Large intestine (tissue), 3 donors: ENCODE measurements at regions not wholly inside any gene's neighbourhood (a gene's known extent, or its start where the extent isn't known, plus 50 kb on each side); places are given as distances from the start of the nearest gene placed in this dataset.

Experiments
- DNase-seq, 2 donors: peaks; one replicate each; pipeline versions ENCODE4 v3.0.0 to v3.0.0-alpha.2; 2013
- H3K27ac ChIP-seq: one replicate; pipeline ENCODE4 v1.5.1; 2013; ENCODE audit warnings: low read length
- H3K27me3 ChIP-seq: 2 replicates; pipeline ENCODE4 v1.6.1; 2013; ENCODE audit warnings: low read length; ENCODE audit not compliant: control insufficient read depth, insufficient read depth
- H3K36me3 ChIP-seq: 2 replicates; pipeline ENCODE4 v1.6.1; 2013; ENCODE audit warnings: low read length; ENCODE audit not compliant: control insufficient read depth, insufficient read depth
- H3K4me1 ChIP-seq: one replicate; pipeline ENCODE4 v1.6.1; 2013; ENCODE audit warnings: low read length; ENCODE audit not compliant: control insufficient read depth, insufficient read depth
- H3K4me3 ChIP-seq: one replicate; pipeline ENCODE4 v1.5.1; 2013; ENCODE audit warnings: low read length
- H3K9me3 ChIP-seq: one replicate; pipeline ENCODE4 v1.6.1; 2013; ENCODE audit warnings: mild to moderate bottlenecking, low read depth, low read length, moderate library complexity; ENCODE audit not compliant: control insufficient read depth
- WGBS: methylation state at CpG from one replicate; pipeline ENCODE4 v1.1.5; 2013; ENCODE audit warnings: low lambda C conversion rate; ENCODE audit not compliant: insufficient coverage; 5-methylcytosine and 5-hydroxymethylcytosine counted together

DNA sequence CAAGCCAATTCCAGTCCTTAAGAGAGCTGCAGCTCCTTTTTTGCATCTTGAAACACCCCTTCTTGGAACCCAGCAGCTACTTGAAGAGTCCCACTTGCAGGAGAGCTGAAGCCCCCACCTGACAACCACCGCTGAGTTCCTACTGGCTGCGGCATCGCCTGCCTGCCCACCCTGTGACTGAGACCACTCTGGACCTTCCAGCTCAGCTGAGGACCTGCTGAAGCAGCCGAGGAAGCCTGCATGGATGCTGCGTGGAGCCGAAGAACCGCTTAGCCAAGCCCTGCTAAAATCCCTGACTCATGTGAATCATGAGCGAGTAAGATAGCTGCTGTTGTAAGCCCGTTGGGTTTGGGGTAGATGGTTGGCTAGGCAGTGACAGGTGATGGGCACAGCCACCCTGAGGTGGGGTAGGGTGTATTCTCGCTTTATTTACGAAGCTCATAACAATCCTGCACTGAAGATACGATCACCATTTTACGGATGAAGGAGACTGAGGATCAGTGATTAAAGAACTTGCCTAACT, 78.4 kb downstream of the INHBB start:
- peaks cover 35% of the 10 kb centered on the region for H3K27me3 ChIP-seq
- WGBS: no CpG with 5 or more reads among the region's 13 CpGs
- no peaks in the 10 kb centered on the region for H3K36me3 ChIP-seq
- no peaks in the 10 kb centered on the region for H3K4me1 ChIP-seq
- no peak overlapping the region for H3K4me3 ChIP-seq
- DNase-seq: no peak
- H3K9me3 ChIP-seq: no peaks in the 10 kb centered on the region
- H3K27ac ChIP-seq: no peak overlapping the region

DNA sequence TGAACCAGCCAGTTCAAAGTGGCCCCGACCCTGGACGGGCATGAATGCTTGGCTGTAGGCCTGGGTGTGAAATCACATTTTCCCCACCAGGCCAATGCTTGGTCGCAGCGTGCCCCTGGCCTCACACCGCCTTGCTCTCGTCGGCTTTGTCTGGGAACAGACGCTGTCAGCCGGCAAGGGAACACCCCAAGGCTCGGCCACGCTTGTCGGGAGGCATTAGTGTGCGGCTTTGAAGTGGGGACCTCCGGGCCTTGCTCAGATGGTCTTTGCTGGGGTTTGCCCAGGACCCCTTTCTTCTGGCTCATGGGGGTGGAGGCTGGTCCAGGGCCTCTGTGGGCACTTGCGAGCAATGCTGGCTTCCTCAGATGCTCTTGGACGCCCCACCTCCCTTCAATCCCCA, 79.1 kb downstream of the INHBB start:
- Histone ChIP-seq H3K27me3 (peaks cover 35% of the 10 kb centered on the region), H3K4me1 (no peaks in the 10 kb centered on the region), H3K36me3 (no peaks in the 10 kb centered on the region), H3K4me3 (no peak overlapping the region), H3K27ac (no peak overlapping the region), H3K9me3 (no peaks in the 10 kb centered on the region)
- no CpG with 5 or more reads among the region's 16 CpGs for WGBS
- no peak for DNase-seq

DNA sequence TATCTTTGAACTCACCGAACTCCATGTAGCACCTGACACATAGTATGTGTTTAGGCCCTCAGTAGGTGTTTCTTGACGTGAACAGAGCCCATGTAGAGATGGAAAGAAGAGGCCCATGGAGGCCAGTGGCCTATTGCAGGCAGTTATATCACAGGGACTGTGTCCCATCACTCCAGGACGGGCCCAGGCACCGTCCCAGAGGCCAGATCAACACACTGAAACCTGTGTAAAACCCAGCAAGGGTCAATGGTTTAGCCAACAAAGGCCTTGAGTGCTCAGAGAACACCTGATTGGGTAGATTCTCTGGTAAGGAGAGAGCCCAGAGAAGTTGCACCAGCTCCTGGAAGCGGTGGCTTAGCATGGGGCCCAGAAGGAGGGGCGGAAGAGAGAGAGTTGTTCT, 82.8 kb downstream of the INHBB start:
- no CpG with 5 or more reads among the region's 6 CpGs for WGBS
- H3K4me1 ChIP-seq: no peaks in the 10 kb centered on the region
- DNase-seq: no peak
- H3K9me3 ChIP-seq: no peaks in the 10 kb centered on the region
- no peak overlapping the region for H3K4me3 ChIP-seq
- no peak overlapping the region for H3K27ac ChIP-seq
- H3K27me3 ChIP-seq: peaks cover 23% of the 10 kb centered on the region
- H3K36me3 ChIP-seq: no peaks in the 10 kb centered on the region

DNA sequence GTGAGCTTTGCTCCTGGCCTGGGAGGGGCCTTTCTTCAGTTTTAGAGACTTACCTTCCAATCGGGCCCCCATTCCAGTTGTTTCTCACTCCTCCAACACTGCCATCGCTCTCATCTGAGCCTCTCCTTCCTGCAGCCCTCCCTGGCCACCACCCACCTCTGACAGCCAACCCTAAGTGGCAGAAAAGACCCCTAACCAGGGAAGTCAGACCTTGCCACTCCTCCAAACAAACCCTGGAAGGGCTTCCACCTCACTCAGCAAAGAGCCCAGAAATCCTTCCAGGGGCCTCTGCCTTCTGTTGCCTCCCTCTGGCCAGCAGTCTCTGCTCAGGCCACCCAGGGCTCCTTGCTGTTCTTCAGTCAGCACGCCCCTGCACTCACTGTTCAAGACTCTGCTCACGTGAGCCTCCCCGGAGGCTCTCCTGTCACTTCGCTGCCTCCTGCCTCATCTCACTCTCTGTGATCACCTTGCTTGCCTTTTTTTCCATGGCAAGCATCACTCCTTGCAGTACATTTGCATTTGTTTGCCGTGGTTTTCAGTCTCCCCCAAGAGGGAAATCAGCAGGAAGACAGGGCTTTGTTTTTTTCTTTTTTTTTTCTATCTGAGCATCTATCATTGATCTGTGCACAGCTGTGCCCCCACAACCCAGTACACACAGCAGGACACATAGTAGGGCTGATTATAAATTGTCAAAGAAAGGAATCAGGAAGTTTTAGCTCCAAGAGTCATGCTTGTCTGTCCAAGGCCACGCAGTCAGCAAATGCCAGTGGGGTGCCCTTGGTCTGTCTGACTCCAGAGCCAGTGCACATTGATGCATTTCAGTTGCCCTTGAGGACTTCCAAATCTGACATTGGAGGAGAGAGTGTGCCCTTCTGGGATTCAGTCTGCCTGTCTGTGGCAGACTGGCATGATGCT, 83.9 kb downstream of the INHBB start:
- no peak overlapping the region for H3K4me3 ChIP-seq
- no peak overlapping the region for H3K27ac ChIP-seq
- no peaks in the 10 kb centered on the region for H3K36me3 ChIP-seq
- no peak for DNase-seq
- WGBS: 74% methylated on average over 3 of the region's 8 CpGs
- no peaks in the 10 kb centered on the region for H3K4me1 ChIP-seq
- H3K9me3 ChIP-seq: no peaks in the 10 kb centered on the region
- peaks cover 15% of the 10 kb centered on the region for H3K27me3 ChIP-seq

DNA sequence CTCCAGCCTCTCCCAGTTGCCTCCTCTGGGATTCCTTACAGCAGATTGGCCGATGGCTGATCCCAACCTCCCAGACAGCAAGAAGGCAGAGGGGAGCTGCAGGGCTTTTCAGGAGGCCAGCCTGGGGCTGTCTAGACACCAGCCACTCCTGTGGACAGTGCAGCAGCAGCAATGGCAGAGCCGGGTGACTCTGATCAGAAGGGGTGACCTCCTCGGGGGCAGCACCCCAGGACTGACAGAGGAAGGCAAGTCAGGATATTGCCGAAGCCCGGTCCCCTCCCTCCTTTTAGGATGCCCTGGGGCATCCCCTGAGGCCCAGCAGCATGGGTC, 84.5 kb downstream of the INHBB start:
- Histone ChIP-seq H3K9me3 (no peaks in the 10 kb centered on the region), H3K4me3 (no peak overlapping the region), H3K27ac (no peak overlapping the region), H3K27me3 (peaks cover 12% of the 10 kb centered on the region), H3K4me1 (no peaks in the 10 kb centered on the region), H3K36me3 (no peaks in the 10 kb centered on the region)
- DNase-seq: no peak
- no CpG with 5 or more reads among the region's 5 CpGs for WGBS

DNA sequence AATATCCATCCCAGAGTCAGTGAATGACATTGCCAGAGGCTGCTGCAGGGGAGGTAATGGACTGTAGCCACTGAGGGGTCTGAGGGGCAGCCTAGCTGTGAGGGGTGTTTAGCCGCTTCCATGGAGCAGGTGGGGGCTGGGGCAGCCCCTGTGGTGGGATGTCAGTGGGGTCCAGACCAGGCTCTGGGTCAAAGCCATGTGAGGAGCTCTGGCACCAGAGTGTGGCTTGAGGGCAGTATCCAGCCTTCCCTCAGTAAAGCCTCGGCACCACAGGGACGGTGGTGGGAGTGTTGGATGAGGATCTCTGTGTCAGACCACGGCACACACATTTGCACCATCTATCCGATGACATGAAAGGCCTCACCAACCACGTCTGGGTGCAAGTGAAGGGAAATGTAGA, 85.0 kb downstream of the INHBB start:
- DNase-seq: no peak
- Histone ChIP-seq H3K27ac (no peak overlapping the region), H3K9me3 (no peaks in the 10 kb centered on the region), H3K4me1 (no peaks in the 10 kb centered on the region), H3K36me3 (no peaks in the 10 kb centered on the region), H3K4me3 (no peak overlapping the region), H3K27me3 (peaks cover 12% of the 10 kb centered on the region)
- WGBS: no CpG with 5 or more reads among the region's 6 CpGs

DNA sequence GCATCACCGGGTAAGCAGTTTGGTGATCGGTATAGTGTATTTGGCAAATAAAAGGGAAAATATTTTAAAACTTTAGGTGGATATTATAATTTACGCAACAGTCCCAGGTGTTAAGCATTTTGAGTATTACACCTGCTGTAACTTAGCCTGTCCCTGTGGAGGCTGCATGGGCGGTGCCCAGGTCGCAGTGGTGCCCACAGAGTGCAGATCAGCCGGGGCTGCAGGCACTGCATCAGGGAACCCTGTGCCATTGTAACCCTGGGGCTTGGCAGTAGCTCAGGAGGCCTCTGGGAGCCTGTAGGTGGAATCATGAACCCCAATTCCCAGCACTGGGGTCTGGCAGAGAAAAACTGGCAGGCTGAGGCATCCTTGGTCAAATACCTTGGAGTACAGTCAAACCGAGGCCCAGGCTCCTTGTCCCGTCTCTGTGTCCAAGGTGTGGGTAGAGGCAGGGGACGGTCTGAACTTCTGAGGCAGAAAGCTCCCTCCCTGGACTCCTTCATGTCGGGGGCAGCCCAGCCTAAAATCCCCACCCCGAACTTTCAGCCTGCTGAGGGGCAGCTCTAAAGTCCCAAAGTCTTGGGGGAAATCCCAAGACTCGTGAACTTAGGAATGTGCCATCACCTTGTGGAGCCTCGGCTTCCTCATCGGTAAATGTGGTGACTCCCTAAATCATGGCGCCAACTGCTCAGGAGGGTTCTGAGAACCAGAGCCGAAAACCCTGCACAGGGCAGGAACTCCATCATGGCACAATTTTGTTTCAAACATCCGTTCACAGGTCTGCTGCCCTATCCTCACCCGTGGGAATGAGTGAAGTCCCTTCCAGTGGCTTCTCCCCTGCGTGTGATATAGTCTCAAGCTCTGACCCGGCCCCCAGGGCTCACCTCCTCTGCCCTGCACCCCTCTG, 85.7 kb downstream of the INHBB start:
- Histone ChIP-seq H3K4me3 (no peak overlapping the region), H3K27ac (no peak overlapping the region), H3K9me3 (no peaks in the 10 kb centered on the region), H3K36me3 (no peaks in the 10 kb centered on the region), H3K4me1 (no peaks in the 10 kb centered on the region), H3K27me3 (peaks cover 8% of the 10 kb centered on the region)
- 80% methylated on average over 2 of the region's 20 CpGs for WGBS
- DNase-seq: no peak

DNA sequence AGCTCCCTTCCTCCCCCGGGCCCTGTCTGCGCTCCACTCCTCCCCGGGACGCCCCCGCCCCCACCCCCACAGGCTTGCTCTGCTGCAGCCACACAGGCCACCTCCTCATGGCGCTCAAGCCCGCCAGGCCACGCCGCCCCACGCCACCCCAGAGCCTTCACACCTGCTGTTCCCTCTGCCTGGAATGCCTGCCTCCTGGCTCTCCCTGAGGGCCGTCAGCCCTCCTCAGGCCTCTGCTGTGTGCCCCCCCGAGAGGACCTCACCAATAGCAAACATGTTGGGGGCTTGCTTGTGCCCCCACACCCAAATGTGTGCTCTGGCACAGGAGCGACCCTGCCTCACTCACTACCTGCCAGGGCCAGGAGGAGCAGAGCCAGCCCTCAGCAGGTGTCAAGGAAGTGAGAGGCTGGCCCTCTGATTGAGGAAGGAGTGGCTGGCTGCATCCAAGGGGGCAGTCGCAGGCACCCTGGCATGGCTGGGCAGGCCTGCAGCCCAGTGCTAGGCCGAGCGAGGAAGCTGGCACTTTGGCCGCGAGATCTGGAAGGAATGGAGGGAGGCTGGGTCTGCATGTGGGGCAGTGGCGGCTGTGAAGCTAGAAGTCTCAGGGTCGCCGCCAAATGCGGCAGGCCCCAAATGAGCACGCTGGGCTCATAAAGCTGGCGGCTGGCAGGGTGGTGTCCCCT, 86.5 kb downstream of the INHBB start:
- H3K36me3 ChIP-seq: no peaks in the 10 kb centered on the region
- WGBS: no CpG with 5 or more reads among the region's 24 CpGs
- no peak overlapping the region for H3K4me3 ChIP-seq
- H3K4me1 ChIP-seq: no peaks in the 10 kb centered on the region
- no peak overlapping the region for H3K27ac ChIP-seq
- DNase-seq: no peak
- no peaks in the 10 kb centered on the region for H3K9me3 ChIP-seq
- peaks cover 8% of the 10 kb centered on the region for H3K27me3 ChIP-seq

DNA sequence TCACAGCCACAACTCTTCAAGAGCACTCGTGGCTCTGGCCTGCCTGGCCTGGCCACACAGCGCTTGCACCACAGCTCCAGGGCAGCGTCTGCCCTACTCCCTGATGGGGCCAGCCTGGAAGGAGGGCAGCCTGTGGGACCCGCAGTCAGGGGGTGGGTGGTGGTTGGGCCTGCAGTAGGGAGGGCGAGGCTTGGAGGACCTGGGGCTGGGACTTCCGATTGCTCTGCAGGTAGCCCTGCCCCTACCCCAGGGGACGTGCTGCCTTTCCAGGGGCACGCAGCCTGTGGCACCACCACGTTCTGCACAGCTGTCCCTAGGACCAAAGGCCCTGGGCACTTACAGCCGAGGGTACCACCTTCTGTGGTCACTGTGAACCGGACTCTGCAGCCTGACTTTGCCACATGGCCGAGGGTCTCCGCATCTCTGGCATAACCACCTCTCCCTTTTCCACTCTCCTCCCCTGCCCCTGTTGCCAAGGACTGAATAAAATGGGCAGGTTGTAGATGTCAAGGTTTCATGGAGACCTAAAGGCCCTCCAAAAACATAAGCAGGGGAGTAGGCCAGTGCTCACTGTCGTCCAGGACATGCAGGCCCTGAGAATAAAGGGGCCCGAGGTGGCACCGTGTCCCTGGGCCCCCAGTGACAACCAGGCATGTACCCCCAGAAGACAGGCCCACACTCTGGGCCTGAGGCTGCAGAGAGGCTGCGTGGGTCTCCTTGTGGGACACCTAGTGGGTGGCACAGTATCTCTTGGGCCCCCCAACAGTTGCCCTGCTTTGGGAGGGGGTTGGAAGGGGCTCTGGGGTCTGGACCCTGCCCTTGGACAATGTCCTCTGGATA, 87.3 kb downstream of the INHBB start:
- no peaks in the 10 kb centered on the region for H3K36me3 ChIP-seq
- no CpG with 5 or more reads among the region's 17 CpGs for WGBS

More for the DNA sequence above, 87.3 kb downstream of the INHBB start:
- Histone ChIP-seq H3K27ac (no peak overlapping the region), H3K27me3 (peaks cover 8% of the 10 kb centered on the region), H3K9me3 (no peaks in the 10 kb centered on the region), H3K4me1 (no peaks in the 10 kb centered on the region), H3K4me3 (no peak overlapping the region)
- DNase-seq: no peak
